Brain pericyte (primary cell): ENCODE measurements at regions not wholly inside any gene's neighbourhood (a gene's known extent, or its start where the extent isn't known, plus 50 kb on each side); places are given as distances from the start of the nearest gene placed in this dataset.

Experiments
- DNase-seq: peaks from one replicate; pipeline ENCODE4 v3.0.0-alpha.2; 2012; ENCODE audit warnings: low read depth, low spot score

- DNase-seq, result no peak
Observed at GRCh38 chr10:42971251-42971599, 105.6 kb upstream of the RET start.

GRCh38 chr10:42972946-42973345 lies 103.9 kb upstream of the RET start:
- DNase-seq, result no peak

GRCh38 chr10:42973411-42973810 lies 103.5 kb upstream of the RET start:
- no peak for DNase-seq

- DNase-seq, result no peak
Observed at GRCh38 chr10:42973870-42974692, 102.8 kb upstream of the RET start.

GRCh38 chr10:42974693-42975002 lies 102.2 kb upstream of the RET start:
- DNase-seq, result no peak

- DNase-seq, result no peak
Observed at GRCh38 chr10:42975005-42975493, 101.8 kb upstream of the RET start.

GRCh38 chr10:42975558-42976340 lies 101.1 kb upstream of the RET start:
- no peak for DNase-seq

- DNase-seq, result no peak
Observed at GRCh38 chr10:42976351-42977031, 100.4 kb upstream of the RET start.

GRCh38 chr10:42977032-42977416 lies 99.8 kb upstream of the RET start:
- no peak for DNase-seq

GRCh38 chr10:42979181-42979580 lies 97.7 kb upstream of the RET start:
- no peak for DNase-seq

GRCh38 chr10:42979721-42980467 lies 97.0 kb upstream of the RET start:
- no peak for DNase-seq

- DNase-seq, result no peak
Observed at GRCh38 chr10:42980553-42981357, 96.1 kb upstream of the RET start.

- no peak for DNase-seq
Observed at GRCh38 chr10:42981358-42982236, 95.3 kb upstream of the RET start.

- no peak for DNase-seq
Observed at GRCh38 chr10:42982891-42983506, 93.9 kb upstream of the RET start.

- no peak for DNase-seq
Observed at GRCh38 chr10:42983591-42983990, 93.3 kb upstream of the RET start.

GRCh38 chr10:42984035-42984610 lies 92.7 kb upstream of the RET start:
- DNase-seq, result no peak

GRCh38 chr10:42984761-42985325 lies 92.0 kb upstream of the RET start:
- DNase-seq, result no peak

- DNase-seq, result no peak
Observed at GRCh38 chr10:42985436-42986316, 91.2 kb upstream of the RET start.
